Kidney (tissue), 13 donors: ENCODE measurements at regions not wholly inside any gene's neighbourhood (a gene's known extent, or its start where the extent isn't known, plus 50 kb on each side); places are given as distances from the start of the nearest gene placed in this dataset.

Source experiments
- DNase-seq, 5 donors: peaks; one replicate each; pipeline ENCODE4 v3.0.0-alpha.2; 2013 to 2020
- FAIRE-seq: peaks from 2 replicates; lab custom pipeline; 2012; peaks lifted over from hg19 to GRCh38; lab: Jason Lieb, UNC
- H3K27ac ChIP-seq, 2 donors: one replicate each; pipeline ENCODE4 v1.7.0; 2013; ENCODE audit warnings: low read depth in 2 of 2, low read length in 2 of 2, inconsistent platforms in 1 of 2
- H3K27me3 ChIP-seq: one replicate; pipeline ENCODE4 v1.7.1; 2013; ENCODE audit warnings: low read length, inconsistent platforms; ENCODE audit not compliant: control insufficient read depth, insufficient read depth
- H3K36me3 ChIP-seq, 3 donors: one replicate each; pipeline versions ENCODE4 v1.7.0 to v1.7.1; 2013; ENCODE audit warnings: low read length in 3 of 3, control low read depth in 1 of 3, inconsistent platforms in 1 of 3; ENCODE audit not compliant: insufficient read depth in 3 of 3, control insufficient read depth in 2 of 3
- H3K4me1 ChIP-seq, 3 donors: one replicate each; pipeline versions ENCODE4 v1.7.0 to v1.7.1; 2013; ENCODE audit warnings: low read length in 3 of 3, inconsistent platforms in 1 of 3, low read depth in 1 of 3; ENCODE audit not compliant: control insufficient read depth in 2 of 3, insufficient read depth in 2 of 3
- H3K4me3 ChIP-seq, 3 donors: one replicate each; pipeline versions ENCODE4 v1.7.0 to v1.8.1; 2013; ENCODE audit warnings: low read length in 3 of 3, control low read depth in 1 of 3, inconsistent platforms in 1 of 3
- H3K9ac ChIP-seq, 3 donors: one replicate each; pipeline versions ENCODE4 v1.7.0 to v1.7.1; 2013; ENCODE audit warnings: low read length in 3 of 3, control low read depth in 1 of 3, inconsistent platforms in 1 of 3
- H3K9me3 ChIP-seq, 3 donors: one replicate each; pipeline versions ENCODE4 v1.7.0 to v1.7.1; 2013; ENCODE audit warnings: low read length in 3 of 3, control low read depth in 1 of 3, inconsistent platforms in 1 of 3; ENCODE audit not compliant: control insufficient read depth in 2 of 3, insufficient read depth in 1 of 3
- CTCF ChIP-seq: IDR thresholded peaks from 3 replicates; pipeline ENCODE4 v1.5.1; 2012; ENCODE audit warnings: mild to moderate bottlenecking, moderate library complexity, borderline replicate concordance; ENCODE audit not compliant: insufficient read depth; ENCODE audit errors: extremely low read depth
- intact Hi-C: fragments of 100-400 bp; cut with DNase I; formaldehyde crosslinking; loops from one replicate; pipeline ENCODE4 v1.11.1; 2022
- donor health status: control.
- donor health status: control.
- donor health status: control.
- donor health status: control.
- donor health status: control.
- donor health status: DM: yes; HTN: yes; CAD: no.
- donor health status: Normal renal cell carcinoma (clear cell type).

GRCh38 chr13:85698256-85698655 is 101.0 kb downstream of the SLITRK6 start:
- Histone ChIP-seq H3K9me3 (no peaks in the 10 kb centered on the region), H3K4me3 (no peak overlapping the region), H3K27me3 (no peaks in the 10 kb centered on the region), H3K27ac (no peak overlapping the region), H3K9ac (no peak overlapping the region), H3K4me1 (no peaks in the 10 kb centered on the region), H3K36me3 (no peaks in the 10 kb centered on the region)
- FAIRE-seq (no peak), DNase-seq (no peak)
- no peak for TF ChIP-seq CTCF
- intact Hi-C loops = no loop called here

DNA sequence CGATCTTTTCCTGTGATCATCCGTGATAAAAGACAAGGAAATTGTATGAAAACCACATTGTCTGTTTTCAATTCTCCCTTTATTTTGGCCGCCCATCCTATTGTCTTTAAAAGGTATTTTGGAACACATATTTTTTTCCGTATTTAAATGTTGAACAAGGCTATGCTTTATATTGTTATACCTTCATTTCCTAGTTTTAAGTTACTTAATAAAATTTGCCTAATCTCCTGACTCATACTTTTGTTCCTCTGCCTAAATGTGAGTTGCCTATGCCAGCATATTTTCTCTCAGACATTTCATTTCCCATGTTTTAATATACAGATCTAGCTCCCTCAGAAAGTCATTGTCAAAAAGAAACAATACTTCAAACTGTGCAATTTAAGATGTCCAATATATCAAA is 104.2 kb downstream of the SLITRK6 start:
- Histone ChIP-seq H3K27me3 (no peaks in the 10 kb centered on the region), H3K4me3 (no peak overlapping the region), H3K36me3 (no peaks in the 10 kb centered on the region), H3K9ac (no peak overlapping the region), H3K27ac (no peak overlapping the region), H3K9me3 (no peaks in the 10 kb centered on the region), H3K4me1 (no peaks in the 10 kb centered on the region)
- intact Hi-C loops = no loop called here
- DNase-seq = no peak
- no peak for FAIRE-seq
- no peak for TF ChIP-seq CTCF

DNA sequence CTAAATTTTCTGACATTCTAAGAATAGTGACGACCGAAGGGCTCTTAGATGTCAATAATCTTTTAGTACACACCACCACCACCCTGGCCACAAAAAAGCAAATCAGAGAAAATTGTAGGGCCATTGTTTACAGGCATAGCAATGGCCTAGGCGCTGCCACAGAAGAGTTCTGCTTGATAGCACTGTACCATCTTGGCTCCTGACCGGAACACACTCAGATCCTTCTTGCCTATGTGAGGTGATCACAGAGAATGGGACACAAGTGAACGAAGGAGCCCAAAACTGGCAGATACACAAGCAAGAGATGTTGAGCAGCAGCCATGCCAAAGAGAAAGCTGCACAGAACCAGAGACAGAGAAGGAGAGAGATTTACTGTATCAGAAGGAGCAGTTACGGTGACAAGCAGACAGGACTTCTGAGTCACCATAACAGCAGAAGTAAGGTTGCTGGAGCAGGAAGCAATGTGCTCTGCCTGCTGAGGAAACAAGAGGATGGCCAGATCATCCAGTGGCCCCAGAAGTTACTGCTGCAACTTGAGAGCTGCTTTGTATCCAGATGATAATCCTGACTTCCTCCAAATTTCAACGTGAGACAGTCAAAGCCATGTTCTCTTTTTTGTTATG is 105.2 kb downstream of the SLITRK6 start:
- TF ChIP-seq CTCF = no peak
- DNase-seq (no peak), FAIRE-seq (no peak)

DNA sequence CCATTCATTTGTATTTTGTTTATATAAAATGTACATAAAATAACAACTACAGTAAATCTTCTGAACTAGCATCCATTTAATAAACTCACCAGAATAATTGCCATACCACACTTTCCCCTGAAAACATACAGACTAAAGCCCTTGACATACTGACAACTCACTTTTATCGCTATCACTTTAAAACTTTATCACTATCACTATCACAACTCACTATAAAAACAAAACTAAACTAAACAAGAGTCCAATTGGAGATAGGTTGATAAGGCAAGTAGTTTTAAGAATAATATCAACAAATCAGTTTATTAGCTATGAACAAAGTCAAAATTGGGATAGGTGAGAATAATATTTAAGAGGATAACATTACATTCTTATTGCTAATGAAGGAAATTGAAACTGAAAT is 108.9 kb downstream of the SLITRK6 start:
- intact Hi-C loops = no loop called here
- no peak for DNase-seq
- H3K27me3 ChIP-seq = no peaks in the 10 kb centered on the region

More for the DNA sequence above, 105.2 kb downstream of the SLITRK6 start:
- H3K36me3 ChIP-seq = no peaks in the 10 kb centered on the region
- intact Hi-C loops = no loop called here
- no peak overlapping the region for H3K27ac ChIP-seq
- no peak overlapping the region for H3K9ac ChIP-seq
- H3K4me3 ChIP-seq = no peak overlapping the region
- no peaks in the 10 kb centered on the region for H3K9me3 ChIP-seq
- H3K4me1 ChIP-seq = no peaks in the 10 kb centered on the region
- H3K27me3 ChIP-seq = no peaks in the 10 kb centered on the region

More for the DNA sequence above, 108.9 kb downstream of the SLITRK6 start:
- Histone ChIP-seq H3K4me3 (no peak overlapping the region), H3K27ac (no peak overlapping the region), H3K4me1 (no peaks in the 10 kb centered on the region), H3K36me3 (no peaks in the 10 kb centered on the region), H3K9me3 (no peaks in the 10 kb centered on the region), H3K9ac (no peak overlapping the region)
- no peak for TF ChIP-seq CTCF
- no peak for FAIRE-seq
